ENCODE measurements at regions not wholly inside any gene's neighbourhood (a gene's known extent, or its start where the extent isn't known, plus 50 kb on each side); places are given as distances from the start of the nearest gene placed in this dataset.

GRCh38 chr12:18899162-18899561 is 161.2 kb downstream of the CAPZA3 start:
- DNase-seq (ENCODE audit: low read depth), result no peak

- no peak for DNase-seq (ENCODE audit: low read depth)
Measured at GRCh38 chr12:18899678-18900317, 161.9 kb downstream of the CAPZA3 start.

DNA sequence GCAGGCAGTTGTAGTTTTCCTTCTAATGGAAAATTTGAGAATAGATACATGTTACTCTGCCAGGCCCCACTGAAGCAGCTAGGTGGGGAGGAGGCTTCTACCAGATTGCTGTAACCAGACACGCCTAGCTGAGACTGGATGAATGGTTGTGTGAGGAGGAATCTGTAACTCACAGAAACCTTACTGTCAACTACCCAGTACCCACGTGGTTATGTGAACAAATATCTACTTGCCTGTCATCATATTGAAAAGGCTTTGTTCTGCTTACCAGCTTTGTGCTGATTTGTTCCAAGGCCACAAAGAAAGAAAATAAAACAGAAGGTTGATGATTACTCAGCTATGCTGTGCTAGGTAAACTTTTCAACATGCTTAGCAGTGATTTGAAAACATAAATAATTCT is 167.2 kb downstream of the CAPZA3 start:
- DNase-seq (ENCODE audit: low read depth), result no peak

DNA sequence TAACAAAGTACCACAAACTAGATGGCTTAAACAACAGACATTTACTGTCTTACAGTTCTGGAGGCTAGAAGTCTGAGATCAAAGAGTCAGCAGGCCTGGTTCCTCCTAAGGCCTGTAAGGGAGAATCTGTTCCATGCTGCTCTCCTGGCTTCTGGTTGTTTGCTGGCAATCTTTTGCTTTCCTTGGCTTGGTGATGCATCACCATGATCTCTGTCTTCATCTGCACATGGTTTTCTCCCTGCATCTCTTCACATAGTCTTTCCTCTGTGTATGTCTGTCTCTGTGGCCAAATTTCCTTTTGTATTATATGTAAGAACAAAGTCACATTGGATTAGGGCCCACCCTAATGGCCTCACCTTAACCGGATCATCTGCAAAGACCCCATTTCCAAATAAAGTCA is 168.5 kb downstream of the CAPZA3 start:
- no peak for DNase-seq (ENCODE audit: low read depth)

DNA sequence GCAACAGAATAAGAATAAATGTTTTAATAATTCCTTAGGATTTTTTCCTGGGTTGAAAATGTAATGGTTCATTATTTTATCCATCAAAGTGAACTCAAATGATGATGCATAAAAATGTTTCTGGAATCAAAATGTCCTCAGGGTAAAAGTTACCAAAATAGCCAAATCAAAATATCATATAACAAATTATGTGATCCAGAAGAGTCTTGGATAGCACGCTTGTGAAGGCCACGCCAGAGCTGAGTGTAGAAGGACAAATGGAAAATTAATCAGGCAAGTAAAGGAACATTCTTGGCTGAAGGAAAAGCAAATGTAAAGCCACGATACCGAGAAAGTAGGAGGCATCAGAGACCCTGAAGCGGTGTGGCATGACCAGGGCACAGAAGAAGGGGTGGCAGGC is 169.2 kb downstream of the CAPZA3 start:
- DNase-seq (ENCODE audit: low read depth), result no peak

GRCh38 chr12:18907728-18908127 is 169.8 kb downstream of the CAPZA3 start:
- no peak for DNase-seq (ENCODE audit: low read depth)

DNA sequence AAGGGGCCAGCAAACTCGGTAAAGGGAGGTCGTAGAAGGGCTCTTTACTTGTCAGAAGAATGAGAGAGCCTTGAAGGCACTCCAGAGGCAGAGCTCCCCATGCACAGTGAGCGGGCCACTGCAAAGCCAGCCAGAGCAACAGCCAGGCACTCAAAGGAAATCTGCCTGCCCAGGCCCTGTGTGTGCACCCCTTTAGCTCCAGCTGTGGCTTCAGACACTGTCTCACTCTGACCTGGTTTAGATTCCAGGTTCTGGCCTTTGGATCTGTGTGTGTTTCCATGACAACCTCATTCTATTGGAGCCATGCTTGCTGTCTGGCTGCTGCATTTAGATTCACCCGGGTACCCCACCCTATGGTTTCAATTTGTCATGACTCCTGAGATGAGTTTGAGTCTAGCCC is 170.3 kb downstream of the CAPZA3 start:
- DNase-seq (ENCODE audit: low read depth), result no peak

GRCh38 chr12:18919871-18920511 is 182.1 kb downstream of the CAPZA3 start:
- DNase-seq (ENCODE audit: low read depth), result no peak

DNA sequence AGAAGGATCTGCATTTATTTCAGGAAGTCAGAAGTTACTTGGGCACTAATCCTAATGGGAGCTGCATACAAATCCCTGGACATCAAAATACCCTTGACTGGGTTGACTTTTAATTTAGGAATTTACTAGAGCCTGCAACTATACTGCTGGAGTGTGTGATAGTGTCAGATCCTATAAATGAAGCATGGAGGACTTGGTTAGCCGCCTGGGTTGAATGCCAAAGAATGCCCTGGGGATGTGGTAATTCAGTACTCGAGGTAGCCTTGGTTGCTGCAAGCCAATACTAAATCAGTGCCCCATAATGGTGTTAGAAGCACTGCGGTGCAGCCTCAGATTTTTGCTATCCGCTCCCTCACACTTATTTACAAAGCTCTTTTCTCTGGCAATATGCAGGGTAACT is 184.9 kb downstream of the CAPZA3 start:
- no peak for DNase-seq (ENCODE audit: low read depth)

DNA sequence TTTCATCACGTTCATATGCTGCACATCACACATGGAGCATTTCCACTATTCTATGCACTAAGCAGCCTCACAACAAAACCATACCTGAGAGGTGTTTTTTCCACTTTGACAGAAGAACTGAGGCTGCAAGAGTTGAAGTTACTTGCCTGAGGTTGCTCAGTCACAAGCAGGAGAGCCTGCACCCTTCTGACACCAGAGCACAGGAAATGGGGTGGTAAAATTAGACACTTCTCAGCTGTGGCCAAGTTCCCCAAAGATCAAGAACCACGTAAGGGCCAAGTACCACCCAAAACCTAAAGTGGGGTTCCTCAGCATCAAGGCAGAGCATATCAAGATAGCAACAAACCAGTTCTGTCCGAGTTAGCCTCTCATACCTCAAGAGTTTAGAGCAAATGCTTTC is 185.8 kb downstream of the CAPZA3 start:
- DNase-seq (ENCODE audit: low read depth), result no peak

GRCh38 chr12:18926188-18926587 is 188.3 kb downstream of the CAPZA3 start:
- no peak for DNase-seq (ENCODE audit: low read depth)

- DNase-seq (ENCODE audit: low read depth), result no peak
Measured at GRCh38 chr12:18932211-18932610, 194.3 kb downstream of the CAPZA3 start.

GRCh38 chr12:18932715-18933114 is 194.8 kb downstream of the CAPZA3 start:
- no peak for DNase-seq (ENCODE audit: low read depth)

DNA sequence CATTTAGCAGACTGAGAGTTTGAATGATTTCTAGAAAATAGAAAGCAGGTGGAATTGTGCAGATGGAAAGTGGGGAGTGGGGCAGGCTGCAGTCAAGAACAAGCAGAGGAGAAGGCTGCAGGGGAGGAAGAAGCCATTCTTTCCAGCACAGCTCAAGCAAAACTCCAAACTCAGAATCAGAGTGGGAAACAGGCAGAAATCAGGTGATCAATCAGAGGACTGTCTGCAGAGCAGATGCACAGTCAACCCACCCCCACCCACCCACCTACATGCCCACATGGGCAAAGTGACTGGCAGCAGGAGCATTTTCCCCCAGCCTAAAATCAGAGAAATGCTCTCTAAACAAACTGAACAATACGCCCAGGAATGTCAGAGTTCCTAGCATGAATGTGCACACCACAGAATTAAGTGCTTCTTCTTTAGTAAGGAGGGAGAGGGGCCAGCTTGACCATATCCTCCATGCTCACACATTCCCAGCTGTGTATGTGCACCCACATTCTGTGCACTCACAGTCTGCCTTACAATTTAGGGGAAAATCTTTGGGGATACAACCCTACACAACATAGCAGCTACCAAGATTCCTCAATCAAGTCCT is 194.1 kb upstream of the PLEKHA5 start:
- DNase-seq (ENCODE audit: low read depth), result no peak

- no peak for DNase-seq (ENCODE audit: low read depth)
Measured at GRCh38 chr12:18939051-18939450, 190.5 kb upstream of the PLEKHA5 start.

- DNase-seq (ENCODE audit: low read depth), result no peak
Measured at GRCh38 chr12:18942669-18943068, 186.9 kb upstream of the PLEKHA5 start.

- no peak for DNase-seq (ENCODE audit: low read depth)
Measured at GRCh38 chr12:18943200-18943599, 186.3 kb upstream of the PLEKHA5 start.

GRCh38 chr12:18946106-18946505 is 183.4 kb upstream of the PLEKHA5 start:
- DNase-seq (ENCODE audit: low read depth), result no peak

GRCh38 chr12:18951218-18951617 is 178.3 kb upstream of the PLEKHA5 start:
- DNase-seq (ENCODE audit: low read depth), result no peak

DNA sequence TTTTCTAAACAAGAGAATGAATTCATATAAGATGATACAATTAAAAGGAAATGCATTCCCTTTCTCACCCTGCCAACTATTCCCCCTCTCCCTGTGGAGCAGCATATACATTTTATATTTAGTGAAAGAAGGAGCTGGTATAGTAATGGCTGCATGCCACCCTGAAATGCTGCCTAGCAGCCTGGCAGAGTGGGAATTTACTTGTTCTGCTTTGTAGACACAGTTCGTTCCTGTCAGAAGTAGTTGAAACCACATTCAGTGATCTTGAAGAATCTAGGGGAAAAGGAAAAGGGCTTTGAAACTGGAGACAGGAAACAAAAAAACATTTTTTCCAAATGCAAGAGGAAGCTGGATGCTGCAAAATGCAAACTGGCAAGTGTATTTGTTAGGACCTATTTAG is 176.0 kb upstream of the PLEKHA5 start:
- no peak for DNase-seq (ENCODE audit: low read depth)

DNA sequence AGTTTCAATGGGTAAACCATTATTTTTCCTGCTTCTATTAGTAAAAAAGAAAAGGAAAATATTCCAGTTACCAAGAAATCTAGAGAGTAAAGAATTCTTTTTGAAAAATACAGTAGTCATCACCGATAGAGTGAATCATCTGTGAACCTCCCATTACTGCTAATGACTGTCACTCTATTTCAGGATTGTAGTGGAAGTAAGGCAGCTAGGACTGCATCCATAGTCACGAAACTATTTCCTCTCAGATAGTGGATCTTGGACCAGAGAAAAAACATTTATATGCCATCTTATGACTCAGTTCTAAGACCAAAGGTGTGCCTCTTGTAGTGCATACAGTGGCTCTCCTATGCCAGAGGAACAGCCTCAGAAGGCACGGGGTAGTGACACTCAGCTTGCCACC is 173.9 kb upstream of the PLEKHA5 start:
- DNase-seq (ENCODE audit: low read depth), result peak; percentile 66

DNA sequence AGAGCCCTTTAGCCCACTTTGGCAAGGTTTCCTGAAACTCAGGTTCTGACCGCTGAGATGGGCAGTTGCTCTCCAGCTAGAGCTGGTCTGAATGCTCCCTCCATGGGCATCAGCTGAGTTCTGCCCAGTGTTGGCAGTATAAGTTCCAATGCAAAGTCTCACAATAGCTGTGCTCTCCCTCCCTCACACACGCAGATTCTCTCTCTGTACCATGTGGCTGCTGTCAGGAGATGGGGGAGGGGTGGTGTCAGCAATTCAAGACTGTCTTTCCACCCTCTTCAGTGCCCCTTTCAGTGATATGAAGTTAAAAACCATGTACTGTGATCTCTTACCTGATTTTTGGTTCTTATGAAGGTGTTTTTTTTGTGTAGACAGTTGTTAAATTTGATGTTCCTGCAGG is 164.3 kb upstream of the PLEKHA5 start:
- no peak for DNase-seq (ENCODE audit: low read depth)

DNA sequence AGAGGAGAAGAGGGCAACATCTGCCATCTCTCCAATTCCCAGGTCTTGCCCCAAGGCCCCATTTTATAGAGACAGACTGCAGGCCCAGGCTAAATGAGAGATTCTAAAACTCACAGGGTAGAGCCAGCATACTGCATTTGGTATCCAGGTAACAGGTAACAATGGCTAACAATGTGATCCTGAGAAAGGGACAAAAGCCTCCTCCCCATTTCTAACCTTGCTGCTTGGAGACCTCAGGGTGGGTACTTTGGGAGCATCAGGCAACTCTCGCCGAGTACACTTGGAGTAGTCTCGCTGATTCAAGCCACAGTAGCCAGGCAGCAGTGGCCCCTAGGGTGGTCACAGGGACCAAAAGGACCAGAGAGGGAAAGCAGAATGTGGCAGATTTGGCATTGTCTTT is 162.6 kb upstream of the PLEKHA5 start:
- no peak for DNase-seq (ENCODE audit: low read depth)

DNA sequence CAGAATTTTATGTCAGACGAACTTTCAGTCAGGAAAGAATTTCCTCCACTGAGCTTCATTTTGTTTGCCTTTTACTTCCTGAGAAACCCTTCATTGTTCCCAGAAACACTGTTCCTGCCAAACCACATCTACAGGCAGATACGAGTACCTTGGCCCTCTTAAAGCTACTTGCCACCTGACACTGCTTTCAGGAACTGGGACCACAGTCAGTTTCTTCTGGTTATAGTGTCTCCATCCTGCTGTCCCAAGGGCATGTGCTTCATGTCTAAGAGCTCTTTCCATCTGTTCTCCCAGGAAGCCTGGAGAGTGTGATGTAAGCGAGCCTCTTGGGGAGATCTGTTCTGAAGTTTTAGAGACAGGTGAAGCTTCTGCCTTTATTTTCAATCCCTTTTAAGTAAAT is 161.7 kb upstream of the PLEKHA5 start:
- DNase-seq (ENCODE audit: low read depth), result peak; percentile 15

Measured in M059J (cell line).